HL-60/S4 (cell line): ENCODE measurements at regions not wholly inside any gene's neighbourhood (a gene's known extent, or its start where the extent isn't known, plus 50 kb on each side); places are given as distances from the start of the nearest gene placed in this dataset.
"Not testable (repeated sequence)": the region's sequence is repeated elsewhere in the genome, so short reads cannot be mapped to it uniquely, and the experiment has no call there.

ENCODE experiments used
- in situ Hi-C: fragments of 300-500 bp; cut with MboI; formaldehyde crosslinking; loops from 2 replicates; pipeline ENCODE4 v1.14.3; 2022; ENCODE audit warnings: low sequenced_read_pairs

DNA sequence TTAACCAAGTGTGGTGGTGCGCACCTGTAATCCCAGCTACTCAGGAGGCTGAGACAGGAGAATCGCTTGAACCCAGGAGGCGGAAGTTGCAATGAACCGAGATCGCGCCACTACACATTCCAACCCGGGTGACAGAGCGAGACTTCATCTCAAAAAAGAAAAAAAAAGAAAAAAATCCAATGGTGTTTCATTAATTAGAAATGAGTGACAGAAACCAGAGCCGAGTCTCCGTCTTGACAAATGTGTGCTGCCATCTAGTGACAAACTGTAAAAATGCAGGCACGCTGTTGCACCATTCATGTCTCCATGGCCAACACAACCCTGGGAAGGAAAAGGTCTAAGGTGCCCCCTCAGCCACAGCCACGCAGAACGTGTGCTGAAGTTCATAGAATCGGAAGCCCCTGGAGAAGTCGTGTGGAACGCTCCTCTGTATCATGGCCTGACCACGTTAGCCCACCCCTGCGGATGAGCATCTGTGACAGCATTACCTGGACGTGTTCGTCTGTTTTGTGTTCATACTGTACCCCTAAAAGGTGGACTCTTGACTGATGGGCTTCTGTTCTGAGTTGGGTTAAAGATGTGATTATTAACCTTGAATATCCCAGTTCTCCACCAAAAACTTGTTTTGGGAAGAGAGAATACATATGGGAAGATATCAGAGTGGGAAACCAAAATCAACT, 94.9 kb downstream of the LYZL2 start:
- in situ Hi-C loops, result loop anchor here (5.0 kb wide), 1 partner anchor 122 kb away; no protein-coding TSS in a partner anchor

DNA sequence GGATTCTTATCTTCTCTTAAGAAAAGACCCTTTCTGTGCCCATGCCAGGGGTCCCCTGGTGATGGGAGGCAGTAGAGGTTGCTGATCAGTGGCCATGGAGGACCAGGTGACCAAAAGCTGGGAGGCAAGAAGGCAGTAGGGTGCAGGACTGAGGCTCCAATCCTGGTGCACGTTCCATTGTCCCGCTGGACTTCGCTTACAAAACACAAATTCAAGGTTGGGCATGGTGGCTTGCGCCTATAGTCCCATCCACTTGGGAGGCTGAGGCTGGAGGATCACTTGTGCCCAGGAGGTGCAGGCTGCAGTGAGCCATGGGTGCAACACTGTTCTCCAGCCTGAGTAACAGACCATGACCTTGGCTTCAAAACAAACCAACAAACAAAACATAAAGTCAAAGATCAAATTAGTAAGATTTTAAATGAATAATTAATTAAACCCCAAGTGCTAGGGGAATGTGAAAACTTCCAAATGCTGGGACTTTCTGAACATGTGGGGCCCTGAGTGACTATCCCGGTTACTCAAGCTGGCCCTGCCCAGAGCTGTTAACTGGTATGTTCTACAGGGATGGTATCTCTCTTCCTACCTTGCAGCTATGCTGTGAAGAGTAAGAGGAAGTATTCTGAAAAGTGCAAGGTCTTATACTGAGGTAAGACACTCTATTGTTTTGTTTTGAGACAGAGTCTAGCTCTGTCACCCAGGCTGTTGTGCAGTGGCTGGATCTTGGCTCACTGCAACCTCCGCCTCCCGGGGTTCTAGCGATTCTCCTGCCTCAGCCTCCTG, 97.6 kb downstream of the LYZL2 start:
- in situ Hi-C loops, result no loop called here

DNA sequence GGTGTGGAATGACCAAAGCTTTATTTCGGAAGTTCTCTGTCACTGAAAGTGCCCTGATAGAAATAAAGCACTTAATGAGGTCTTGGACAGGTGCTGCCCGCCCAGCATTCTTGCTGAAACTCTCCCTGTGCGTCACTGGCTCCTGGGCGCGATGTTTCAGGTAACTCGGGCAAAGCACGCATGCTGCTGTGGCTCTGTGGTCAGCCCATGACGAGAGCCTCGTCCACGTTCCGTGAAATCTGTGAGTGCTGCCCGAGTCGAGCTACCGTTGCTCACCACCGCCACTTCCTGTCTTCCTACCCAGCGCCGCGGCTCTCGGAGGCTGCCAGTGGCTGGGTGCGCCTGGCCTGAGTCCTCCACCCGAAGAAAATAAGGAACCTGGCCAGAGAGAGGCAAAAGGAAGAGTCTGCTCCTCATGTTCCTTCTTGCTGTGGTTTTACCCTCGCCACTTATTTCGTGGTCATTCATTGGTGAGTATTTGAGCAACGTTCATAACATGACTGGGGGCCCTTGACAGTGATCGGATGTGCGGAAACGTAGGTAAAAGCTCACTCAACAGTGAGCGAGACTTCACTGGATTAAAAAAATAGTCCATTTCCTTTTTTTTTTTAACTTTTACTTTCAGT, 95.5 kb downstream of the MAP3K8 start:
- in situ Hi-C loops, result no loop called here

DNA sequence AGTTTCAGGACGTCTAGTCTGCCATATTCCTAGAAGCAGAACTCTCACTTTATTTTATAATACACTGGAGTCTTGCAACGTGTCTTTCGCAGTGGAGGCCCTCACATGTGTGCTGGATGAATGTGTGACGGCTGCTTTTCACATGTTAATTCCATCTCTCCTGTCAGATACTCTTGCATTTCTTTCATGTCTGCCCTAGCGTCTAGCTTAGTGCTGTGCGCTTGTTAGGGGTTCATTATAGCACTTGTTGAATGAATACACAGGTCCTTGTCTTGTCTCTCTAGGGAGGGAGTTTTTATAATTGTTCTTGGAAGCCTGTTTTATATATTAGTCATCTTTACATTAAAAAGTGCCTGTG, 94.4 kb downstream of the MAP3K8 start:
- in situ Hi-C loops, result no loop called here

DNA sequence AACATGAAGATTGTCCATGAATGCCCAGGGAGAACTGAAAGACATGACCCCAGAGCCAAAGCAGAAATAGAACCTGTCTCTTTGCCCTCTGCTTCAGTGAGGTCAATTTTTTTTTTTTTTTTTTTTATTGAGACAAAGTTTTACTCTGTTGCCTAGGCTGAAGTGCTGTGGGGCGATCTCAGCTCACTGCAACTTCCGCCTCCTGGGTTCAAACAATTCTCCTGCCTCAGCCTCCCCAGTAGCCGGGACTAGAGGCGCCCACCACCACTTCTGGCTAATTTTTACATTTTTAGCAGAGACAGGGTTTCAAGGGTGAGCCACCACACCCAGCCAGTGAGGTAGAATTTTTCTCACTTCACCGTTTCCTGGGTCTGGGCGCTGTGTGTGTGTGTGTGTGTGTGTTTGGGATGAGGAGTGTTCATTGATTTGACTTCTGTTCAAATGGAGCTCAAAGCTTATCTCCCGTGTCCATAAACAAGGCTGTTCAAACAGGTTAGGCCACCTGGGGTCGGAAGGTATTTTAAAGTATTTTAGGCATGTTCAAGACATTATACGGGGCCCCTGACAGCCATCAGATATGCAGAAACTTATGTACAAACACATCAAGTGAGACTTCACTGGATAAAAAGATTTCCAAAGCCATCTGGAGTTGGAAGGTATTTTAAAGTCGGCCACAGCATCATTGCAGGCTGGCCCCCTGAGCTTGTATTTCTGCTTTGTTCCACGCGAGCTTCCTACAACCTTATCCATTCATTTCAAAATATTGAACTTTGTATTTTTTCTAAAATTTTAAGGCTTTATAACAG, 93.8 kb downstream of the MAP3K8 start:
- in situ Hi-C loops, result no loop called here

DNA sequence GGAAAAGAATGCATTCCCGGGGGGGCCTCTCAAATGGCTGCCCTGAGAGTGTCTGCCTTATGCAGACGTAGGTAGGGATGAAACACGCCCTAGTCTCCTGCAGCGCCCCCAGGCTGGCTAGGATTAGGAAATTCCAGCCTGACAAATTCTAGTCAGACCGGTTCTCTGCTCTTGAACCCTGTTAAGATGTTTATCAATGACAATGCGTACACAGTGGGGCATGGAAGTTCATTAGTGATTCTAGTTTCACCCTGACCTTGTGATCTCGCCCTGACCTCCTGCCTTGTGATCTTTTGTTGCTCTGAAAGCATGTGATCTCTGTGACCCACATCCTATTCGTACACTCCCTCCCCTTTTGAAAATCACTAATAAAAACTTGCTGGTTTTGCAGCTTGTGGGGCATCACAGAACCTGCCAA, 88.7 kb downstream of the MAP3K8 start:
- in situ Hi-C loops, result not testable (repeated sequence)

DNA sequence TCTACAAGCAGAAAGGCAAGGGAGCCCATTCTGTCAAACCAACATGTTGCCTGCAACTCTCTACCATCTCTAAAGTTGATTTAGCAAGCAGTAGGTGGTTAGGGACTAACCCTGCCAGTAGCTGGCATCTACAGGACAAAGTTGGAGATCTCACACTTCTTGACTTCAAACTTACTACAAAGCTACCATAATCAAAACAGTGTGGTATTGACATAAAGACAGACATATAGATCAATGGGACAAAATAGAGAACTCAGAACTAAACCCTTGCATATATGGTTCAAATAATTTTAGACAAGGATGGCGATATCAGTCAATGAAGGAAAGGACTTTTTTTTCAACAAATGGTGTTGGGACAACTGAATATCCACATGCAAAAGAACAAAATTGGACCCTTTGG, 84.9 kb downstream of the MAP3K8 start:
- in situ Hi-C loops, result no loop called here
